Activated T-helper 1 cell treated with anti-CD3 and anti-CD28 coated beads, Interleukin-12 subunit alpha, Interleukin-12 subunit beta, Interleukin-2, Interleukin-4 antibody, amounts not matched to agents 30 ng/mL and 10 ng/mL and 1 ng/mL, durations not matched to agents 14 hours and 24 hours and 36 hours (primary cell): ENCODE measurements at regions not wholly inside any gene's neighbourhood (a gene's known extent, or its start where the extent isn't known, plus 50 kb on each side); places are given as distances from the start of the nearest gene placed in this dataset.

Experiments
- DNase-seq: peaks from one replicate; pipeline ENCODE4 v3.0.0; 2021; ENCODE audit warnings: low spot score
- H3K27ac Mint-ChIP-seq: one replicate; pipeline ENCODE4 v1.8.0; 2021; ENCODE audit warnings: mild to moderate bottlenecking, mixed read lengths
- H3K27me3 Mint-ChIP-seq: one replicate; pipeline ENCODE4 v1.8.0; 2022; ENCODE audit warnings: mild to moderate bottlenecking, moderate library complexity, mixed read lengths; ENCODE audit not compliant: insufficient read depth
- H3K36me3 Mint-ChIP-seq: one replicate; pipeline ENCODE4 v1.8.0; 2021; ENCODE audit warnings: low read depth, mixed read lengths
- H3K4me1 Mint-ChIP-seq: one replicate; pipeline ENCODE4 v1.8.0; 2021; ENCODE audit warnings: low read depth, mixed read lengths
- H3K4me3 Mint-ChIP-seq: one replicate; pipeline ENCODE4 v1.8.0; 2021; ENCODE audit warnings: mild to moderate bottlenecking, moderate library complexity, mixed read lengths
- H3K9me3 Mint-ChIP-seq: one replicate; pipeline ENCODE4 v1.8.0; 2021; ENCODE audit warnings: mixed read lengths
- intact Hi-C: fragments of 100-400 bp; cut with micrococcal nuclease; formaldehyde crosslinking; loops from one replicate; pipeline ENCODE4 v1.15.1; 2024

DNA sequence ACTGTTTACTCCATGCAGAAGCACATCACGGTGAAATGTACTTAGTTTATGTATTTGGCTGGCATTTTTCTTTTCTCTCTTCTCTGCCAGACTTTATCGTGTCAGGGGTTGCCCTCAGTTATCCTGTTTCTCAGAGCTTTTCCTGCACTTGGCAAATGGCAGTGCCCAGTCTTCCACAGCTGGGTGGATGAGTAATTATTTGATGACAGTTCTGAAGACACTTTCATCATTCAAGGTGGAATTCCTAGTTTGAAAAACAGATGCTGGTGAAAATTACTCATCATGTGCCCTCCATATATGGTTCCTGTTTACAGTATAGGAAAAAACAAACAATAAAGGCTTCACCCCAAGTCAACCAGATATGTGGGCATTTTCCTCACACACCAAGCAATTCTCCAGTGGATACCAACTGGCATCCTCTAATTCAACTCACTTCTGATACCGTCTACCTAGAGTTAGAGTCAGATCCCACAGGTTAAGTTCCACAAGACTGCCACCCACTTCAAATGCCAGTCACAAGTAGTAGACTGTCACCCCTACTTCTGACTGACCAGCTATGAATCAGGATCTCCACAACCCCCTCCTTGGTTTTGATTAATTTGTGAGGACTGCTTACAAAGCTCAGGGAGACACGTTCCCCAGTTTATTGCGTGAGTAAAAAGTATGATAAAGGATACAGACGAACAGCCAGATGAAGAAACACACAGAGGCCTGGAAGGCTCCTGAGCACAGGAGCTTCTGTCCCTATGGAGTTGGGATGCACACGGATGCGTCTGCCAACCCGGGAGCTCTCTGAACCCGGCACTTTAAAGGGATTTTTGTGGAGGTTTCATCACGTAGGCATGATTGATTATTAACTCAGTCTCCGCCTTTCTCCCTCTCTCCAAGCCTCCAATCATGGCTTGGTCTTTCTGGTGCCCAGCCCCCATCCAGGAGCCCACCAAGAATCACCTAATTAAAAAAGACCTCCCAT is 72.9 kb downstream of the CLDN34 start:
- H3K4me1 Mint-ChIP-seq = peaks cover 9% of the 10 kb centered on the region
- H3K36me3 Mint-ChIP-seq = no peaks in the 10 kb centered on the region
- H3K27ac Mint-ChIP-seq = no peak overlapping the region
- no peak overlapping the region for H3K4me3 Mint-ChIP-seq
- no peak for DNase-seq
- no peaks in the 10 kb centered on the region for H3K9me3 Mint-ChIP-seq
- H3K27me3 Mint-ChIP-seq = no peaks in the 10 kb centered on the region
- intact Hi-C loops = no loop called here

DNA sequence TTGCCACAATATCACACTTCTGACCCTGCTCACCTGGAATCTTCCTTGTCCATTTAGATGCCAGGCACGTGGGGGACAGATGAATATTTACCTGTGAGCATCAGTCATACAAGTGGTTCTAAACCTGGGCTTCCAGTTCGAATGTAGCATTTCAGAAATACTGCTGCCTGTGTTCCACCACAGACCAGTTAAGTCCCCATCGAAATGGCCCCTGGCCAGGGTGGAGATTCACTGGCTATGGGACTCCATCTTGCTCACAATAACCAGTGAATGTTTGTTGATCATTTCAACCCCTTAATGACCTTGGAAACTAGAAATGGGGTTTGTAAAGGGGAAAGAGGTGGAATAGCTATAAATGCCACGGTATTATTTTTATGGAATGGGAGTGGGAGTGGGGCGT is 73.8 kb downstream of the CLDN34 start:
- Mint-ChIP-seq H3K4me1 (peaks cover 8% of the 10 kb centered on the region), H3K36me3 (no peaks in the 10 kb centered on the region), H3K27ac (no peak overlapping the region), H3K4me3 (no peak overlapping the region), H3K9me3 (no peaks in the 10 kb centered on the region), H3K27me3 (no peaks in the 10 kb centered on the region)
- no peak for DNase-seq
- intact Hi-C loops = no loop called here

GRCh38 chrX:10041383-10041782 is 74.2 kb downstream of the CLDN34 start:
- intact Hi-C loops = no loop called here
- H3K27me3 Mint-ChIP-seq = no peaks in the 10 kb centered on the region
- no peak overlapping the region for H3K27ac Mint-ChIP-seq
- no peaks in the 10 kb centered on the region for H3K36me3 Mint-ChIP-seq
- no peak overlapping the region for H3K4me3 Mint-ChIP-seq
- peaks cover 8% of the 10 kb centered on the region for H3K4me1 Mint-ChIP-seq
- DNase-seq = no peak
- H3K9me3 Mint-ChIP-seq = no peaks in the 10 kb centered on the region

DNA sequence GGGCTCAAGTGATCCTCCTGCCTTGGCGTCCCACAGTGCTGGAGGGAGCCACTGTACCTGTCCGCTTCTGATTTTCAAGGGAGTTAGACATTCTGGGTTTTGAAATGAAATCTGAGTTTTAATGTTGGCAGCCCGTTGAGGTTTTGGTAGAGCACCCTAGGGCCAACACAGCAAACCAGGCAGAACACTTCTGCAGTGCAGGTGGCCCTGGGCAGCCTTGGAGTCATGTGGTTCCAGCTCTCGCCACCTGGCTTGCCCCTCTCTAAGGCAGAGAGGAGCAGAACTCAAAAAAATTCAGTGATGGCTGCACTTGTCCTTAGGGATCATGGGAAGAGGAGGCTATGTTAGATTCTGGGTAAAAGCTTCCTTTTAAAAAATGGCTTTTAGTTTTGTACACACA is 74.9 kb downstream of the CLDN34 start:
- Mint-ChIP-seq H3K27ac (no peak overlapping the region), H3K4me1 (peaks cover 8% of the 10 kb centered on the region), H3K9me3 (no peaks in the 10 kb centered on the region), H3K36me3 (no peaks in the 10 kb centered on the region), H3K27me3 (no peaks in the 10 kb centered on the region), H3K4me3 (no peak overlapping the region)
- intact Hi-C loops = no loop called here
- DNase-seq = no peak

GRCh38 chrX:10043386-10043785 is 76.2 kb downstream of the CLDN34 start:
- H3K36me3 Mint-ChIP-seq = no peaks in the 10 kb centered on the region
- H3K9me3 Mint-ChIP-seq = no peaks in the 10 kb centered on the region
- intact Hi-C loops = no loop called here
- H3K4me1 Mint-ChIP-seq = peaks cover 8% of the 10 kb centered on the region
- no peak overlapping the region for H3K27ac Mint-ChIP-seq
- DNase-seq = no peak
- no peaks in the 10 kb centered on the region for H3K27me3 Mint-ChIP-seq
- no peak overlapping the region for H3K4me3 Mint-ChIP-seq

DNA sequence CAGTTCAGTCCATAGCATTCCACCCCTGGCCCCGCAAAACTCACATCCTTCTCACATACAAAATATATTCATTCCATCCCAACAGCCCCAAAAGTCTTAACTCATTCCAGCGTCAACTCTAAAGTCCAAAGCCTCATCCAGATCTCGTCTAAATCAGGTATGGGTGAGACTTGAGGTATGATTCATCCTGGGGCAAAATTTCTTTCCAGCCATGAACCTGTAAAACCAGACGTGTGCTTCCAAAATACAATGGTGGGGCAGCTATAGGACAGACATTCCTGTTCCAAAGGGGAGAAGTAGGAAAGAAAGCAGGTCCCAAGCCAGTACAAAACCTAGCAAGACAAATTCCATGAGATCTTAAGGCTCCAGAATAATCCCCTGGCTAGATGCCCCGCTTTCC is 76.9 kb downstream of the CLDN34 start:
- Mint-ChIP-seq H3K4me3 (no peak overlapping the region), H3K4me1 (peaks cover 8% of the 10 kb centered on the region), H3K36me3 (no peaks in the 10 kb centered on the region), H3K27ac (no peak overlapping the region), H3K27me3 (no peaks in the 10 kb centered on the region), H3K9me3 (no peaks in the 10 kb centered on the region)
- intact Hi-C loops = no loop called here
- DNase-seq = no peak

GRCh38 chrX:10045327-10046000 is 78.3 kb downstream of the CLDN34 start:
- no peak overlapping the region for H3K27ac Mint-ChIP-seq
- intact Hi-C loops = no loop called here
- no peak for DNase-seq
- H3K4me3 Mint-ChIP-seq = no peak overlapping the region
- H3K36me3 Mint-ChIP-seq = no peaks in the 10 kb centered on the region
- H3K27me3 Mint-ChIP-seq = no peaks in the 10 kb centered on the region
- H3K9me3 Mint-ChIP-seq = no peaks in the 10 kb centered on the region
- H3K4me1 Mint-ChIP-seq = peaks cover 7% of the 10 kb centered on the region

GRCh38 chrX:10047133-10047532 is 80.0 kb downstream of the CLDN34 start:
- no peak for DNase-seq
- no peaks in the 10 kb centered on the region for H3K36me3 Mint-ChIP-seq
- H3K4me3 Mint-ChIP-seq = no peak overlapping the region
- H3K9me3 Mint-ChIP-seq = no peaks in the 10 kb centered on the region
- intact Hi-C loops = no loop called here
- no peaks in the 10 kb centered on the region for H3K27me3 Mint-ChIP-seq
- no peak overlapping the region for H3K27ac Mint-ChIP-seq
- H3K4me1 Mint-ChIP-seq = peaks cover 20% of the 10 kb centered on the region

GRCh38 chrX:10047631-10048030 is 80.5 kb downstream of the CLDN34 start:
- no peak for DNase-seq
- Mint-ChIP-seq H3K9me3 (no peaks in the 10 kb centered on the region), H3K27me3 (no peaks in the 10 kb centered on the region), H3K27ac (no peak overlapping the region), H3K4me3 (no peak overlapping the region), H3K36me3 (no peaks in the 10 kb centered on the region), H3K4me1 (peaks cover 20% of the 10 kb centered on the region)
- intact Hi-C loops = no loop called here

DNA sequence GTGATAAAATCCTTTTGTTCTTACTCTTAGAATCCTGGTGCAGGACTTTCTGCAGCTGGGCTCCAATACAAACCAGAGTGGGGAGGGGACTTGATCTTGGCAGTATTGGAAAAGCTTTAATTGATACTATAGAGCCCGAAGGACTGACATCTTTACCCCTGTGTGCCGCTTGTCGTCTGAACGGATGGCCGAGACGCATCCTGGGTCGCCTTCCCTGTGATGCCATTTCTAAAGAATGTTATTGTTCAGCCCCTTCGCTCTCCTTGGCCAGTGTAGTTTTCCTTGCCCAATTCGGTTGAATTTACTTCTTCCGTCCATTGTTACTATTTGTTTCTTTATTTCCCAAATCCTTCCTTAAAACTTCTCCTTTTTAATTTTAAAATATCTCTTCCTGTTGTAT is 80.9 kb downstream of the CLDN34 start:
- intact Hi-C loops = no loop called here

DNA sequence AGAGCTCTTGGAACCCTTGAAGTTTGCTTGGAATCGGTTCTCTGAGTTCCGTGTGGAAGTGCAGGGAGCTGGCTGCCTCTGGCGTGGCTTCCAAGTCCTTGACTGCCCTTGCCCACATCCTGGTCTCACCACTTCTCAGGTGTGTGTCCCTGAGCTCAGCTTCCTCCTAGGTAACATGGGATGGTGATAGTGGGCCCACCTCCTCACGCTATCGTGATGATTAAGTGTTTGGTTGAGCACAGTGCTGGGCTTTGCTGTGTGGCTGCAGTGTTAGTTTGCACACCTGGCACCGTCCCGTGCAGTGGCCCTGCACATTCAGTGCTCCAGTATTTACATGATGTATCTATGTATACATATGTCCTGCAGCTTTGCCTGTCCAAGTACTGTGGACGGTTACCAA is 81.5 kb downstream of the CLDN34 start:
- no peak overlapping the region for H3K27ac Mint-ChIP-seq
- intact Hi-C loops = no loop called here
- H3K36me3 Mint-ChIP-seq = no peaks in the 10 kb centered on the region
- no peaks in the 10 kb centered on the region for H3K9me3 Mint-ChIP-seq
- DNase-seq = no peak
- peaks cover 24% of the 10 kb centered on the region for H3K4me1 Mint-ChIP-seq
- H3K4me3 Mint-ChIP-seq = no peak overlapping the region
- no peaks in the 10 kb centered on the region for H3K27me3 Mint-ChIP-seq

More for the DNA sequence above, 80.9 kb downstream of the CLDN34 start:
- no peaks in the 10 kb centered on the region for H3K27me3 Mint-ChIP-seq
- H3K4me1 Mint-ChIP-seq = peaks cover 24% of the 10 kb centered on the region
- H3K9me3 Mint-ChIP-seq = no peaks in the 10 kb centered on the region
- no peaks in the 10 kb centered on the region for H3K36me3 Mint-ChIP-seq
- H3K27ac Mint-ChIP-seq = no peak overlapping the region
- no peak overlapping the region for H3K4me3 Mint-ChIP-seq
- no peak for DNase-seq

DNA sequence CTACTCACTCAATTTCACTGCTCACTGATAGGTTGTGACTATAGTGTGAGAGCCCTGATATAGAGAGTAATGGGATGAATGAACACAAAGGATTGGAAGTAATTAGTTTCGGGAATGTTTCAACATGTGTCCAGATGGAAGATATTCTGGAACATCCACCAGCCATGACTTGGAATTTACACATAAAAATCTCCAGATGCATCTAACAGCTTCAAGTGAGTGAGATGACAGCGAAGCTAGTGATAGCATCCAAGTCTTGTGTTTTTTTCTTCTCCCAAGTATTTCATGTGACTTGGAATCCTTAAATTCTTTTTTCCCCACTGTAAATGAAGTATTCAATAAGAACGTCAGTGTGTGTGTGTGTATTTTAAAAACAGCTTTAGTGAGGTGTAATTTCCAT is 82.1 kb downstream of the CLDN34 start:
- no peak for DNase-seq
- no peaks in the 10 kb centered on the region for H3K36me3 Mint-ChIP-seq
- H3K9me3 Mint-ChIP-seq = no peaks in the 10 kb centered on the region
- intact Hi-C loops = no loop called here
- no peak overlapping the region for H3K27ac Mint-ChIP-seq
- no peaks in the 10 kb centered on the region for H3K27me3 Mint-ChIP-seq
- peaks cover 24% of the 10 kb centered on the region for H3K4me1 Mint-ChIP-seq
- H3K4me3 Mint-ChIP-seq = no peak overlapping the region

DNA sequence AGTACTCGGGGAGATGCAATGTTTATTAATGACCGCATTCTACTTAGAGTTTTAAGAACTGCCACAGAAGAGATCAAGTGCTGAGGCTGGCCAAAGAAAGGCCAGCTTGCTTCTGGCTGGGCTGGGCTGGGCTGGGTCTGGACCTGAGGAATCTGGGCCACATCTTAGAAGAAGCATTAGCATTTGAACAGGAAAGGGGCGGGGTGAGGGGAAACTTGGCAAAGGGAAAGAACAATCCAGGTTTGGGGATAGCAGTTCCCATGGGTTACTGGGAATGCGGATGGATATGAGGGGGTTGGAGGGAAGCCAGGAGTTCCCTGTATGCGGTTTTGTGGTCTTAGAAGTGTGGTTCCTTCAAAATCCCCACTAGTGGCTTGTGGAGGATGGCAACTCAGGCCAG is 83.3 kb downstream of the CLDN34 start:
- Mint-ChIP-seq H3K36me3 (peaks cover 2% of the 10 kb centered on the region), H3K9me3 (no peaks in the 10 kb centered on the region), H3K4me1 (peaks cover 24% of the 10 kb centered on the region), H3K27me3 (no peaks in the 10 kb centered on the region), H3K4me3 (no peak overlapping the region), H3K27ac (no peak overlapping the region)
- intact Hi-C loops = no loop called here
- no peak for DNase-seq
